ENCODE measurements at regions not wholly inside any gene's neighbourhood (a gene's known extent, or its start where the extent isn't known, plus 50 kb on each side); places are given as distances from the start of the nearest gene placed in this dataset.

DNA sequence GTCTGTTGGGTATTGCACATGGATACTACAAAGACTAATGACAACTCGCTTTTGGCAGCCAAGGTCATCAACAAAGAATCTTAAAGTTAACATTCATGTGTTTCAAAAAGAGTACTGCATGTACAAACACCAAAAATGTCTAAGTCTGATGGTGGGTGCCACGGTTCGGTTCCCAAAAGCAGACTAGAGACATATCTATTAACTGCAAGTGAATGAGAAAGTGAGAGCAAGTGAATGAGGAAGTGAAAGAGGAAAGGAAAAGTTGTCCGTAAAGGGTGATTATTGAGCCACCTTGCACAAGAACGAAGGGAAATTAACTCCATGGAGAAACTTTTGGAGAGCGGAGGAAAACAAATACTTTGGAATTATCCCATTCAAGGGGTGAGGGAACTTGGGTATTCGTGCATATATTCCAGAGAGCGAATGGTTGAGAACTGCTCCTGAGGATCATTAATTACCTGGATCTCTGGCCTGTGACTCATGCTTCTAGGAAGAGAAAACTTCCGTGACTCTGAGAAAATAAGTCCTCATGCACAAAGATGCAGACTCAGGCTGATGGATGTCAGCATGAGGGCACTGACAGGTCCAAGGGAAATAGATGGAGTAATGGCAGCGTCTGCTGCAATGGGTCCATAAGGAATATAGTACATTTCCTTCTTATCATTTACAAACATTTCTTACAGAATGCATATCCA, 336.5 kb upstream of the TGFBR2 start:
- no peak for DNase-seq

DNA sequence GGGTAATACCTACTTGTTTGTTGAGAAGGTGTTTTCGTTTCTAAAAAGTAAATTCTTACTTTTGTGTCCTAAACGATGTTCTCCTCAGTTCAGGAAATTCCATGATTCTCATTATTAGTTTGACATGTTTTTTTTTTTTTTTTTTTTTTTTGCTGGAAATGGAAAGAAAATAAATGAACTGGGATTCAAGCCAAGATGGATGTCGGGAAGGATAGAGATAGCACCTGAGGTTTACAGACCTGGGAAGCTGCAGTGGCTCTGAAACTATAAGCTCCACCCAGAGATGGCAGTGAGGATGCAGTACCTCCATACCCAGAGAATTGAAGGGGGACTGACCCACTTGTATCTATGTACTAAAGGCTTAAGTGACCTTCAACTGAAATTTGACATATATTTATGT, 334.6 kb upstream of the TGFBR2 start:
- no peak for DNase-seq

GRCh38 chr3:30273304-30274072, 332.9 kb upstream of the TGFBR2 start:
- no peak for DNase-seq

- DNase-seq, result no peak
Observed at GRCh38 chr3:30277494-30277893, 328.9 kb upstream of the TGFBR2 start.

DNA sequence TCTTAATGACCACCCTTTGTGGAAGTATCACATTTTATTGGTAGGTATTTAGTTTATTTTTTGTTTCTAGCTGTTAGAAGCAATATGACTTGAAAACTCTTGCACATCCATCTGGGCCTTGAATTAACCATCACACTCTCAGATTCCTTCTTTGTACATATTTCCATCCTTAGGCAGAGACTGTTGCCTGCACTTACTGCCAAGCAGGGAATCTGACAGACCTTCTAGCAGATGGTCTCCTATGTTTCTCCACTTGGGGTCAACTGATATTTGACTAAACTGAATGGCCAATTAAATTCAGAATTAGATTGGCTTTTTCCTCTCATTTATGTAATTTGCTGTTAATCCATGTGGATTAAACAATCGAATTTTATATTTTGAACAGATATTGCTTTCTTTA, 324.9 kb upstream of the TGFBR2 start:
- DNase-seq, result peak; percentile 55

DNA sequence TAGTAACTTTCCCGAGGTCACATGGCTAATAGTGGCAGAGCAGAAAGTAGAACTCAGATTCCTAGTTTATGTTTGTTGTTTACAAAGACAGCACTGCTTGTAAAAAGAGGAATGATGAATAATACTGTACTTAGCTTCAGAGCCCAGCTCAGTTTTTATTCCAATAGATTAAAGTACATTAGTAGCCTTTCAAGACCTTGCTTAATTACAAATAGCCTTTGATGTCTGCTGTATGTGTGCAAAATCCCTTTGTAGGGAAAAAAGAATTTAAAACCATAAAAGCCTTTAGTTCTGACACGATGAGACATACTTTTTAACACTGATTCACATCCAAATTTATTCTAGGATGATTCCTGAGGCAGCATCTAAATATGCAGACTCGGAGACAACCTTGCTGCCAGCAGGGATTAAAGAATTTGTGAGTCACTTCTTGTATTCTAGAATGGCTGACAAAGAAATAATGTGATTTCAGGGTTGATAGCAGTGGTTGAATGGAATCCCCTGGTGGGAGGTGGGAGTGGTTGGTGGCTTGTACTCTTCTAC, 324.2 kb upstream of the TGFBR2 start:
- peak; percentile 43 for DNase-seq

DNA sequence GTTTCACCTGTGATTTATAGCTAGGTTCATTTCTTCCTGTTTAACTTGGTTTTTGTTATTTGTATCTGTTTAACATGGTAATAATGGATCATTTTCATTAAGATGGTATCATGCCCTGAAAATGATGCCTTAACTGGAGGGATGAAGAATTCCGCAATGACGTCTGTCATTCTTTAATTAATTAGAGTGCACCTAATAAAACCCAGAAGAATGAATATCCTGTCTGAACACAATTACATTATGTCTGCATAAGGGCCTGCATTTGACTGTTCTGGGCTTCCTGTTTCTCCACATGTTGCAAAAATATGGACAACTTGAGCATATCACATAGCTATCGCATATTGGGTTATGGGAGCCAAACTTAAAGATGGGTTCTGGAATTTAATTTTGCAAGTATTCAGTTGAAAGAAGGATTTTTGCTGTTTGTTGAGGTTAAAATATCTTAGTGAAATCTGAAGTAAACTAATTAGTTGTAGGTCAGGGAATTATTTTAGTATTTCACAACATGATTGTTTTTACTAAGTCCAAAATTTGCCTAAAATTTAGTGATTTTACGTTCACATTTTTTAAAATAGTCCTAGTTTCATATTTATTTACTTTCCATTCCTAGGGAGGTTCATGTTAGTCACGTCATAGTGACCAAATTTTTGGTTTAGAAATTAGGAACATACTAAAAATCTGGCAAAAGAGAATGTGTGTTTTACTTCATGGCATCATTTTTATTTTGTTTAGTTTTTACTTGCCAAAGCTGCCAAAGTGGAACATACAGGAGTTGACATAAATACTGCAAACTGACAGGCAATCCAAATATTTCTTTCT, 321.0 kb upstream of the TGFBR2 start:
- no peak for DNase-seq

DNA sequence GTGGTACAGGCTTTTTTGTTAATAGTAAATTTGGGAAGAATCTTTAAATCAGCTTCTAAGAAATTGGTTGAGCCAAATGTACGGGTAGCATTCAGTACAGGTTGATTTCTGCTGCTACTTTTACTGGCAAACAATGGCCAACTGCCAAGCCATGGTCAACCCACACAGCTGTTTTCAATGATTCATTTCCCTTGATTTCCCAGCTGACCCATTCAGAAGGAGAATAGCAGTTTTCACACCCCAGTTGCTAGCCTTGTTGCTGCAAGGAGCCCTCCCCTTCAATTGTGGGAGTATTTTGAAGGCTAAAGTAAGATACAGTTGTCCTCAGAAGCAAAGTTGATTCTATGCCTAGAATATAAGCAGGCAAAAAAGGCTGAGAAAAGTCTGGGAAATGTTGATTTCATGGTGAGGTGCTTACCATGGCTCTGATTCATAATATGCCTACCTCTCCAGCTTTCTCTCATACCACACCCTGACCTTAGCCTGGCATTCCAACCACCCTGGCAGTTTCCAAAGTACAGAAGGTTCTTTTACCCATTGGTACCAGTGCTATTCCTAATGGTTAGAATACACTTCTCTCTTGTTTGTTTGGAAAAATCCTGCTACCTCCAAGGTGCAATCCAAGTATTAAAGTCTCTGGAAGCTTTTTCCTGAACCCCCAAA, 320.3 kb upstream of the TGFBR2 start:
- peak; percentile 88 for DNase-seq

DNA sequence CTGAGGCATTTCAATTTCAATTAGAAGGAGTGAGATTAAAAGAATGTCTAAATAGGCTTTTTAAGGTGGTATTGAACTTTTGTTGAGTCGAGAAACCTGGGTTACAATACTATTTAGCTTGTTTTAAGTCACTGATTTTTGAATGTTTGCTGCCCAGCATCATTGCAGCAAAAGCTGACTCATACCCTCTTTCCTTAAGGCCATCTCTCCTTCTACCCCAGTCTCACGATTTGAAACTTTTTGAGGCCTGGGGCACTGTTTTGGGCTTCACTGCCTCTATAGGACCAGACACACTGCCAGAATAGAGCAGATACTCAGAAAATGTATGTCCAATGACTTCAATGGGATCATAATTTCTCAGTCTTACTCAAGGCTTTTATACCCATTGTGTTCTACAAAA, 319.6 kb upstream of the TGFBR2 start:
- no peak for DNase-seq

DNA sequence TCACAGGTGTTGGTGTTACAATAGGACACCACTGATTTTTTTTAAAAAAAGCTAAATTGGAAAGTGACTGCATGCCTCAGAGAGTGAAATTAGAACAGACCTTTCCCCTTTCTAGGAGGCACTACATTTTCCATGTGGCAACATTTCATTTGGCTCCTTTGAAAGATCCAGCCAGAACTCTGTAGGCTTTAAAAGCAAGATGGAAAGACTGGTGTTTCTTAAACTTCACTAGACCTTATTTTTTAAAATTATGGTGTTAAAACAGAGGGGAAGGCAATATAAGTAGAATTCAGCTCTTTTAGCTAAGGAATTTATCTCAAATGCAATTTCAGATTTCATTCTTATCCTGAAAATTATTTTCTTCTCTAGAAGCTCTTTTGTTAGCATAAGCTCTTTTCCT, 317.6 kb upstream of the TGFBR2 start:
- no peak for DNase-seq

- DNase-seq, result no peak
Observed at GRCh38 chr3:30289324-30289723, 317.1 kb upstream of the TGFBR2 start.

GRCh38 chr3:30289766-30290165, 316.6 kb upstream of the TGFBR2 start:
- no peak for DNase-seq

DNA sequence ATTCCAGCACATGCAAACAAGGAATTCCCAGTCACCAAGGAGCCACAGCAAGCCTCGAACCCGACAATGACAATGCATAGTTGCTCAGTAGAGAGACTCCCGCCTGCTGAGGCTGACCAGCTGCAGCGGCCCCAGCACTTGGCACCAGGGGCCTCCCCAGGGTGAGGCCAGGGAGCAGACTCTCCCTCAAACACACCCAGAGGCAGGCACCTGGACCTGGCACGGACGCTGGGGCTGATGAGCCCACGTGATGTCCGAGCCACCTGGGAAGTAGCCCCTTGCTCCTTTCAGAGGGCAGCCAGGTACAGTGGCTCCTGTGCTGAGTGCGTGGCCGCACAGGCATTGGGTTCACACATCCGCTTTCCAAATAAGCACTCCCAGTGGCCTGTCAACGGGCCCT, 315.9 kb upstream of the TGFBR2 start:
- no peak for DNase-seq

- DNase-seq, result peak; percentile 47
Observed at GRCh38 chr3:30292192-30292893, 314.1 kb upstream of the TGFBR2 start.

DNA sequence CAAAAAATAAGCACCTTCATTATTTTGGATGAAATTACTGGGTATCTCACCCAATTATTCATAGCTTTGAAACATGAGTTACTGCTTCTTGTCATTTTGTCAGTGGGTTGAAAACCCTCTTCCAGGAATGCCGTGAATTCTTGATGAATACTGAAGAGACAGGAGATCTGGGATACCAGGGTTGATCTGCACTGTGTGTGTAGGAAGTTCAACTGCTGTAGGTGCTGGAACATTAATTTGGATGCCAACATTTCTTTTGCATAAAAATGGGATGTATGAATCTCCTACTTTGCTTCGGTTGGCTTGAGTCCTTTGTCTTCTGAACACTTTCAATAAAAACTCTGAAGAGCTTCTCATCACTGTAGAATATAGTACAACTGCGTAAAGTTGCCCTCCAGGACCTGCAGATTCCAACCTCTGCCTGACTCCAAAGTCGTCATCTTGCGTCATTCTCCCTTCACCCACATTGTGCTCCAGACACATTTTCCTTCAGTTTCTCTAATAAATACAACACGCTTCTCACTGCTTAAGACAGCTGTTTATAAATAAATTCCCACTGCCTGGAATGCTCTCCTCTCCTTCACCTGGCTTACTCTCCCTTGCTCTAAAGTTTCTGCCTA, 312.7 kb upstream of the TGFBR2 start:
- DNase-seq, result no peak

DNA sequence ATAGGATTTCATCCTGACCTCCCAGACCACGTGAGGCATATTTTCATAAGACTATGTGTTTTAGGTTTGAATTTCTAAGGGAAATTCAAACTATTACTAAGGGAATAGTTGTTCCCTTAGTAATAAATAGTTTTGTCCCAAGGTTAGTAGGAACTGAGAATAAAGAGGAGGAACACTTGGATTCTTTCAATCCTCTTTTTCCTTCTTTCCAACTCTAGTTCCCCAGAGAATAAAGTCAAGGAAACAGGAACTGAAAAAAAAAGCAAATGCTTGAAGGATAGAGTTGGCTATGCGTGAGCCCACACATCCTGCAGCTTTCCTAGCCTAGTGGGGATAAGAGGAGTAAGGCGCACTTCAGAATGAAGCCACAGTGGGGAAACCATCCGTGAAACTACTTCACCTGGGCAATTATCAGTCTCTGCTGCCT, 312.1 kb upstream of the TGFBR2 start:
- peak; percentile 64 for DNase-seq

DNA sequence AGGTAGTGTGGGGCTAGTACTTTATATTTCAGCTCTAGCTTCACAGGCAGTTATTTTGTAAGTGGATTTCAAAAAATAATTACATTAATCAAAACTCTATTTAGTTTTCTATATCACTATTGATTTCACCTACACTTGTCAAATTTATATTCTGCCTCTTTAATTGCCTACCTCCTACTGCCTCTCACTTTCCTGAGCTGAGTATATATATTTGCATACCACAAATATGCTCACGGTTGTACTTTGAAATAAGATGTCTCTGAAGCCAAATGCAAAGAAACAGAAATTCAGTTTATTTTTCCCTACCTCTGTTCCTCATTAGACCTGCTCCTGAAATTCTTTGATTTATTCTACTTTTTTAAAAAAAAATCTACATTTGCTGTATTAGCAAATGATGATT, 309.3 kb upstream of the TGFBR2 start:
- DNase-seq, result no peak

DNA sequence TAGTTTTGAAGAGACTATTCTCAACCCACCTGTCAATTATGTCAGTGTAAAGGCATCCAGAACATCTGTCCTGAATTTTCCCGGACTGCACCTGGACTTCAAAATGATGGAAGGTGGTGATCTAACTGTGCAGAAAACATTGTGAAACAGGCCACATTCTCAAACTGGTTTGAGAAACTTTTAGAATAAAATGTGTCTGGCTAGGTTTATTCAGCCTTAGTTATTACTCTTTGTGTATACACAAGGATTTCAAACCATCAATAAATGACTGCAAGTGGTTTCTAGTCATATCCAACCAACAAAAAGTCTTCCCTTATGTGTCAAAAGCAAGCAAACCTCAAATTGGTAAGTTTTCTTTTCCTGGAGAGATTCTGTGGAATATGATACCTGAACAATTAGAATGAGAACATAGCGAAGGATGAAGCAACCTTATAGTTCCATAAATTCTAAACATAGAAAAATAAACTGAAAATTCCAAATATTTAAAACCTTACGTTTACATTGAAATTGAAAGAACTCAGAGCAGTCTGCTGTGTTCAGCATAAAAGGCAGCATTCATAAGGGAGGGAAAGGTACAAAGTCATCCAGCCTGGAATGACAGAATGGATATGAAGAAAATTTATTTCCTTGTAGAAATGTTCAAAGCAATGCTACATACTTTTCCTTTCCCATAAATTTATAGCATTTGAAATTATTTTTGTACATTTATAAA, 306.6 kb upstream of the TGFBR2 start:
- no peak for DNase-seq

GRCh38 chr3:30300809-30301208, 305.6 kb upstream of the TGFBR2 start:
- DNase-seq, result no peak

DNA sequence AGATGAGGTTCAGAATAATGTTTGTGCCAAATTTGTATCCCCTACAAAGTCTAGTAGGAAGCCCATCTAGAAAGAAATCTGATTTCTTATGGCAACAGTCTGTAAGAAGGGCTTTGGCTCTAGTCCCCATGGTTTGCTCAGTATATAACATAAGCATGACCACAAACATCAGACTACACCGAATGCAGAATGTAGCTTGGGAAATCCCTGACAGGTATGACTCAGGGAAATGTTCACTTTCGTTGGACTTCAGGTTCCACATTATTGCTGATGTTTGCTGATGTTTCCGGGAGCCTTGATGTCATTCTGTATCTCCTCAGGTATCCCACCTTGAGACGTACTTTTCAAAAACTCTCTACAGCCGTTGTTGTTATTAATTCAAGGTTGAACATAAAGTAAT, 304.4 kb upstream of the TGFBR2 start:
- DNase-seq, result no peak

DNA sequence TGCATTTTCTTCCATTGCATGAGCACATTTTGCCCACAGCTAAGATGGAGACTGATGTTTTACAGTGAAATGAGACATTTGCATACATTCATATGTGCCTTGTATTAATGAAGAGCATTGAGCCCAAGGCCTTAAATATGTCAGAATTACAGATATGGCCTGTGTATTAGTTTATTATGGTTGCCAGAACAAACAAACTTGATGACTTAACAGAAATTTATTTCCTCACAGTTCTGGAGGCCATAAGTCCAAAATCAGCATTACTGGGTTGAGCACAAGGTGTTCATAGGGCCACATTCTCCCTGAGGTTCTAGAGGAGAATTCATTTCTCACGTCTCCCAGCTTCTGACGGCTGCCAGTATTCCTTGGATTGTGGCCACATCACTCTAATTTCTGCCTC, 302.6 kb upstream of the TGFBR2 start:
- no peak for DNase-seq

All from NCI-H69 (cell line).